B cell (primary cell): ENCODE measurements at regions not wholly inside any gene's neighbourhood (a gene's known extent, or its start where the extent isn't known, plus 50 kb on each side); places are given as distances from the start of the nearest gene placed in this dataset.

Experiments used
- EZH2 ChIP-seq: IDR thresholded peaks from 2 replicates; pipeline ENCODE4 v1.6.1; 2012; ENCODE audit warnings: borderline replicate concordance, low read depth, mild to moderate bottlenecking, moderate library complexity, low read length; ENCODE audit not compliant: insufficient read depth, poor library complexity, severe bottlenecking
- TF ChIP-seq, protein P1 (sequence below): fragments of 200-600 bp; IDR thresholded peaks from one replicate; pipeline ENCODE4 v1.8.0; 2022; ENCODE audit warnings: antibody characterized with exemption, mild to moderate bottlenecking

DNA sequence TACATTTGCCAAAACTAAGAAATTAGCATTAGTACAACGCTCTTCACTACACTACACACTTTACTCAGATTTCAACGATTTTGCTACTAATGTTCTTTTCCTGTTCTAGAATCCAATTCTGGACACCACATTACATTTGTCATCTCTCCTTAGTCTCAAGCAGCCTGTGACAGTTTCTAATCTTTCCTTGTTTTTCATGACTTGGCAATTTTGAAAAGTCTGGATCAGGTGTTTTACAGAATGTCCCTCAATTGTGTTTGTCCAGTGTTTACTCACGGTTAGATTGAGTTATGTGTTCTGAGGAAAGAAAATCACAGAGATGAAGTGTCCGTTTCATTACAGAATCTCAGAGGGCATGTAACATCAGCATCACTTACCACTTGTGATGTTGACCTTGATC, 372.6 kb downstream of the TFAP2A start:
- TF ChIP-seq, protein P1, sequence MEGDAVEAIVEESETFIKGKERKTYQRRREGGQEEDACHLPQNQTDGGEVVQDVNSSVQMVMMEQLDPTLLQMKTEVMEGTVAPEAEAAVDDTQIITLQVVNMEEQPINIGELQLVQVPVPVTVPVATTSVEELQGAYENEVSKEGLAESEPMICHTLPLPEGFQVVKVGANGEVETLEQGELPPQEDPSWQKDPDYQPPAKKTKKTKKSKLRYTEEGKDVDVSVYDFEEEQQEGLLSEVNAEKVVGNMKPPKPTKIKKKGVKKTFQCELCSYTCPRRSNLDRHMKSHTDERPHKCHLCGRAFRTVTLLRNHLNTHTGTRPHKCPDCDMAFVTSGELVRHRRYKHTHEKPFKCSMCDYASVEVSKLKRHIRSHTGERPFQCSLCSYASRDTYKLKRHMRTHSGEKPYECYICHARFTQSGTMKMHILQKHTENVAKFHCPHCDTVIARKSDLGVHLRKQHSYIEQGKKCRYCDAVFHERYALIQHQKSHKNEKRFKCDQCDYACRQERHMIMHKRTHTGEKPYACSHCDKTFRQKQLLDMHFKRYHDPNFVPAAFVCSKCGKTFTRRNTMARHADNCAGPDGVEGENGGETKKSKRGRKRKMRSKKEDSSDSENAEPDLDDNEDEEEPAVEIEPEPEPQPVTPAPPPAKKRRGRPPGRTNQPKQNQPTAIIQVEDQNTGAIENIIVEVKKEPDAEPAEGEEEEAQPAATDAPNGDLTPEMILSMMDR, result no peak
- TF ChIP-seq EZH2, result no peak
